HepG2 (cell line): ENCODE measurements at regions not wholly inside any gene's neighbourhood (a gene's known extent, or its start where the extent isn't known, plus 50 kb on each side); places are given as distances from the start of the nearest gene placed in this dataset.

Experiments
- ATAC-seq: fragments of 200-7000 bp; cut with Tn5 transposase; 3 replicates; pipeline ENCODE4 v1.9.1; 2020; ENCODE audit warnings: mild to moderate bottlenecking, moderate library complexity
- BruUV-seq: library from RNA; stranded (reverse); fragments of 400-500 nt; replicated peaks from 2 replicates; lab custom pipeline; 2021; lab: Mats Ljungman, UMichigan
- CTCF ChIA-PET: fragments of 300-600 bp; formaldehyde crosslinking; extraction: SDS; loops from one replicate; lab custom pipeline; 2021; ENCODE audit warnings: low total read pairs, inconsistent platforms, low intra/inter-chr PET ratio; lab: Yijun Ruan, JAX
- POLR2A ChIA-PET: fragments of 350-600 bp; sonication (Branson Sonifier 250); formaldehyde crosslinking; loops from one replicate; lab custom pipeline; 2020; ENCODE audit warnings: antibody characterized with exemption, inconsistent platforms; lab: Yijun Ruan, JAX
- DNase-seq: peaks from one replicate; pipeline ENCODE4 v3.0.0-alpha.2; 2015; ENCODE audit warnings: low spot score
- FAIRE-seq: peaks from 3 replicates; lab custom pipeline; 2011; peaks lifted over from hg19 to GRCh38; lab: Jason Lieb, UNC
- H2AFZ ChIP-seq: one replicate; pipeline ENCODE4 v1.6.1; 2011; ENCODE audit warnings: low read length, inconsistent platforms
- H3K27ac ChIP-seq: fragments of 300-600 bp; 3 replicates; pipeline ENCODE4 v1.8.0; 2011; ENCODE audit warnings: mixed run types, mild to moderate bottlenecking, mixed read lengths, low read length, inconsistent platforms; ENCODE audit not compliant: insufficient read depth; ENCODE audit errors: extremely low read length
- H3K27me3 ChIP-seq, 2 experiments: fragments of 200-600 bp in 1 of 2; 2 replicates in 1 of 2; 3 replicates in 1 of 2; pipeline versions ENCODE4 v1.6.0 to v1.8.0; 2011; ENCODE audit warnings: low read length in 2 of 2, mild to moderate bottlenecking in 2 of 2, moderate library complexity in 2 of 2, inconsistent platforms in 1 of 2; ENCODE audit not compliant: insufficient read depth in 2 of 2, control insufficient read depth in 1 of 2
- H3K36me3 ChIP-seq, 2 experiments: fragments of 200-600 bp in 1 of 2; replicated peaks in 1 of 2; 2 replicates in 1 of 2; 3 replicates in 1 of 2; pipeline versions ENCODE4 v1.5.1 to v1.8.0; 2011; ENCODE audit warnings: low read length in 2 of 2, inconsistent platforms in 1 of 2; ENCODE audit not compliant: insufficient read depth in 2 of 2, control insufficient read depth in 1 of 2
- H3K4me1 ChIP-seq: 2 replicates; pipeline ENCODE4 v1.5.1; 2012; ENCODE audit warnings: low read length, inconsistent platforms; ENCODE audit not compliant: insufficient read depth
- H3K4me2 ChIP-seq: 2 replicates; pipeline ENCODE4 v1.6.0; 2011; ENCODE audit warnings: low read depth, low read length, inconsistent platforms
- H3K4me3 ChIP-seq, 3 experiments: fragments of 200-600 bp in 1 of 3; sonication (generic), shearing (Covaris generic) in 1 of 3; replicated peaks in 1 of 3; 2 replicates each; pipeline ENCODE4 v1.5.1; 2011 to 2016; ENCODE audit warnings: low read length in 3 of 3, inconsistent platforms in 2 of 3, low read depth in 2 of 3, mild to moderate bottlenecking in 2 of 3, control low read depth in 1 of 3, mixed read lengths in 1 of 3; ENCODE audit not compliant: insufficient read depth in 1 of 3
- H3K79me2 ChIP-seq: one replicate; pipeline ENCODE4 v1.6.1; 2011; ENCODE audit warnings: low read length, inconsistent platforms; ENCODE audit not compliant: insufficient read depth
- H3K9ac ChIP-seq: 2 replicates; pipeline ENCODE4 v1.6.0; 2011; ENCODE audit warnings: mild to moderate bottlenecking, low read depth, low read length, inconsistent platforms; ENCODE audit not compliant: insufficient read depth
- H3K9me3 ChIP-seq: 2 replicates; pipeline ENCODE4 v1.5.1; 2012; ENCODE audit warnings: mild to moderate bottlenecking, low read length
- H4K20me1 ChIP-seq: 2 replicates; pipeline ENCODE4 v1.6.0; 2011; ENCODE audit warnings: inconsistent platforms, mild to moderate bottlenecking, low read length, moderate library complexity; ENCODE audit not compliant: insufficient read depth
- CENPT ChIP-seq: sonication (generic); formaldehyde crosslinking; IDR thresholded peaks from 2 replicates; pipeline ENCODE4 v1.8.0; 2022; ENCODE audit warnings: low read depth, mild to moderate bottlenecking, moderate library complexity, missing genetic modification reagents
- GLMP ChIP-seq: sonication (generic); formaldehyde crosslinking; IDR thresholded peaks from 2 replicates; pipeline ENCODE4 v1.9.0; 2021; ENCODE audit warnings: missing genetic modification reagents, mild to moderate bottlenecking, borderline replicate concordance
- HMGA1 ChIP-seq: sonication (generic); formaldehyde crosslinking; conservative IDR thresholded peaks from 2 replicates; pipeline ENCODE4 v1.4.0; 2020; ENCODE audit warnings: missing genetic modification reagents
- HOXA5 ChIP-seq: sonication (generic); formaldehyde crosslinking; IDR thresholded peaks from 2 replicates; pipeline ENCODE4 v1.4.0; 2020; ENCODE audit warnings: missing genetic modification reagents
- KLF15 ChIP-seq: sonication (generic); formaldehyde crosslinking; IDR thresholded peaks from 2 replicates; pipeline ENCODE4 v1.8.1; 2023; ENCODE audit warnings: borderline replicate concordance, mild to moderate bottlenecking, inconsistent platforms, missing genetic modification reagents, mixed read lengths
- MTF1 ChIP-seq: sonication (generic); formaldehyde crosslinking; IDR thresholded peaks from 2 replicates; pipeline ENCODE4 v1.5.0; 2020; ENCODE audit warnings: missing genetic modification reagents
- NCOA5 ChIP-seq: sonication (generic); formaldehyde crosslinking; IDR thresholded peaks from 2 replicates; pipeline ENCODE4 v1.4.0; 2020; ENCODE audit warnings: missing genetic modification reagents
- POLR2G ChIP-seq: fragments of 200-400 bp; formaldehyde crosslinking; IDR thresholded peaks from 2 replicates; pipeline ENCODE4 v1.6.1; 2018; ENCODE audit warnings: mild to moderate bottlenecking, low read depth, low read length, moderate library complexity
- SP2 ChIP-seq: sonication (generic); formaldehyde crosslinking; IDR thresholded peaks from 2 replicates; pipeline ENCODE4 v1.5.1; 2020; ENCODE audit warnings: mild to moderate bottlenecking, missing genetic modification reagents
- SRSF1 ChIP-seq: fragments of 200-400 bp; formaldehyde crosslinking; optimal IDR thresholded peaks from 2 replicates; pipeline ENCODE3; 2017; ENCODE audit warnings: mild to moderate bottlenecking, low read depth, low read length, moderate library complexity
- SUZ12 ChIP-seq: fragments of 150-350 bp; IDR thresholded peaks from 2 replicates; pipeline ENCODE4 v1.6.1; 2014; ENCODE audit warnings: low read depth, low read length
- ZBTB37 ChIP-seq: sonication (generic); formaldehyde crosslinking; IDR thresholded peaks from 2 replicates; pipeline ENCODE4 v1.4.0; 2020; ENCODE audit warnings: mild to moderate bottlenecking, missing genetic modification reagents
- ZNF256 ChIP-seq: sonication (generic); formaldehyde crosslinking; conservative IDR thresholded peaks from 2 replicates; pipeline ENCODE4 v1.4.0; 2020; ENCODE audit warnings: missing genetic modification reagents
- ZNF496 ChIP-seq: sonication (generic); formaldehyde crosslinking; IDR thresholded peaks from 2 replicates; pipeline ENCODE4 v1.8.1; 2023; ENCODE audit warnings: mild to moderate bottlenecking, moderate library complexity, missing genetic modification reagents; ENCODE audit not compliant: insufficient replicate concordance
- ZNF614 ChIP-seq: IDR thresholded peaks from 2 replicates; pipeline ENCODE4 v1.6.1; 2018; ENCODE audit warnings: missing biosample characterization, missing genetic modification reagents, inconsistent platforms, borderline replicate concordance
- ZNF83 ChIP-seq: sonication (generic); formaldehyde crosslinking; IDR thresholded peaks from 2 replicates; pipeline ENCODE4 v1.4.0; 2020; ENCODE audit warnings: missing genetic modification reagents, mild to moderate bottlenecking, borderline replicate concordance
- WGBS: methylation state at CpG from one replicate; pipeline ENCODE4 v1.1.6; 2017; ENCODE audit warnings: low lambda C conversion rate; 5-methylcytosine and 5-hydroxymethylcytosine counted together
- in situ Hi-C: cut with HindIII; loops from 2 replicates; pipeline ENCODE4 v1.10.0; 2017; ENCODE audit warnings: low pct_unique_long_range_greater_than_20kb; ENCODE audit not compliant: extremely low pct_ligation_motif_present
- intact Hi-C: fragments of 100-400 bp; cut with micrococcal nuclease; formaldehyde crosslinking; loops from one replicate; pipeline ENCODE4 v1.10.0; 2022; ENCODE audit not compliant: unreplicated experiment

GRCh38 chr4:14000091-14000814 lies 372.7 kb upstream of the BOD1L1 start:
- no peaks in the 10 kb centered on the region; a peak in 1 of 5 replicates for H3K27me3 ChIP-seq
- no peaks in the 10 kb centered on the region for H3K36me3 ChIP-seq
- DNase-seq (no peak), ATAC-seq (no peak), FAIRE-seq (no peak)
- H4K20me1 ChIP-seq: no peaks in the 10 kb centered on the region
- H2AFZ ChIP-seq: no peak overlapping the region
- no peaks in the 10 kb centered on the region for H3K4me1 ChIP-seq
- no peak overlapping the region for H3K4me3 ChIP-seq
- WGBS: 0% methylated on average over 2 of the region's 2 CpGs
- no peak overlapping the region for H3K9ac ChIP-seq
- CTCF ChIA-PET: no interaction called here
- in situ Hi-C loops (no loop called here), intact Hi-C loops (no loop called here)
- no peak overlapping the region for H3K27ac ChIP-seq
- H3K79me2 ChIP-seq: no peaks in the 10 kb centered on the region
- no TSS peak for BruUV-seq
- POLR2A ChIA-PET: no interaction called here
- TF ChIP-seq SP2 (CRISPR knock-in tag) (no peak), SUZ12 (no peak), CENPT (CRISPR knock-in tag) (no peak), ZBTB37 (no peak), HMGA1 (CRISPR knock-in tag) (no peak), ZNF256 (no peak), ZNF496 (CRISPR knock-in tag) (no peak), HOXA5 (CRISPR knock-in tag) (no peak), GLMP (CRISPR knock-in tag) (no peak), NCOA5 (CRISPR knock-in tag) (no peak), SRSF1 (no peak), MTF1 (no peak), POLR2G (no peak), ZNF614 (CRISPR knock-in tag) (no peak), KLF15 (CRISPR knock-in tag) (no peak), ZNF83 (CRISPR knock-in tag) (no peak)
- H3K9me3 ChIP-seq: peaks cover 83% of the 10 kb centered on the region
- H3K4me2 ChIP-seq: no peak overlapping the region
